ENCODE measurements at regions not wholly inside any gene's neighbourhood (a gene's known extent, or its start where the extent isn't known, plus 50 kb on each side); places are given as distances from the start of the nearest gene placed in this dataset.
"Not testable (repeated sequence)": the region's sequence is repeated elsewhere in the genome, so short reads cannot be mapped to it uniquely, and the experiment has no call there.

DNA sequence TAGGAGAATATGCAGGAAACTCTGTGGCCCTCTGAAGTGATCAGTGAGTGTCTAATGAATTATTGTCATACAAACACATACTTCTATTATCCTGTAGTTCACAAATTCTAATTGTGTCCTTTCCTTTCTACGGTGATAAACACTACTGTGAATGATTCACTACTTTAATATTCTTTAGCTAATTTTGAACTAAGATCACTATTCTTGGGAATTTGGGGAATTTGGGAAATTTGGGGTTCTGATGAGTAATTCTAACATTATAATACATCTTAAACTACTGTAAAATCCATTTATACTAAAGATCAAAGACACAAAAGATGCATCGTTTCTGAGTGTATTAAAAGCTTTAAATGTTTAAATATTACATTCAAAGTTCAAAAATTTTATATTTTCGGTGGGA lies 1287.2 kb upstream of the CITED2 start:
- H3K27ac ChIP-seq = no peak overlapping the region
- TF ChIP-seq, protein P1, sequence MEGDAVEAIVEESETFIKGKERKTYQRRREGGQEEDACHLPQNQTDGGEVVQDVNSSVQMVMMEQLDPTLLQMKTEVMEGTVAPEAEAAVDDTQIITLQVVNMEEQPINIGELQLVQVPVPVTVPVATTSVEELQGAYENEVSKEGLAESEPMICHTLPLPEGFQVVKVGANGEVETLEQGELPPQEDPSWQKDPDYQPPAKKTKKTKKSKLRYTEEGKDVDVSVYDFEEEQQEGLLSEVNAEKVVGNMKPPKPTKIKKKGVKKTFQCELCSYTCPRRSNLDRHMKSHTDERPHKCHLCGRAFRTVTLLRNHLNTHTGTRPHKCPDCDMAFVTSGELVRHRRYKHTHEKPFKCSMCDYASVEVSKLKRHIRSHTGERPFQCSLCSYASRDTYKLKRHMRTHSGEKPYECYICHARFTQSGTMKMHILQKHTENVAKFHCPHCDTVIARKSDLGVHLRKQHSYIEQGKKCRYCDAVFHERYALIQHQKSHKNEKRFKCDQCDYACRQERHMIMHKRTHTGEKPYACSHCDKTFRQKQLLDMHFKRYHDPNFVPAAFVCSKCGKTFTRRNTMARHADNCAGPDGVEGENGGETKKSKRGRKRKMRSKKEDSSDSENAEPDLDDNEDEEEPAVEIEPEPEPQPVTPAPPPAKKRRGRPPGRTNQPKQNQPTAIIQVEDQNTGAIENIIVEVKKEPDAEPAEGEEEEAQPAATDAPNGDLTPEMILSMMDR (IDR thresholded peaks at IDR 0.05) = no peak
- TF ChIP-seq ZFX (IDR thresholded peaks at IDR 0.05; ENCODE audit: borderline replicate concordance) = no peak

DNA sequence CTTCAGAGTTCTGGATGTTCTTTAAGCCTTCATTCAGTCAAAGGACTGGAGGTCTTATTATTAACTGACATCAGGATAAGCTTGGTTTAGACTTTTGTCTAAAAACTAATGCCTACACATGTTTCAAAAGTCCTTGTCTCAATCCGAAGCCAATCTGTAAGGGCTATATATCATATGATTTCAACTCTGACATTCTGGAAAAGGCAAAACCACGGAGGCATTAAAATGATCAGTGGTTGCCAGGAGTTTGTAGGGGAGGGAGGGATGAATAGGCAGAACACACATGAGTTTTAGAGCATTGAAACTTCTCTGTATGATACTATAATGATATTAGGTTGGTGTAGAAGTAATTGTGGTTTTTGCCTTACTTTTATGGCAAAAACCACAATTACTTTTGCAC lies 1285.8 kb upstream of the CITED2 start:
- no peak overlapping the region for H3K27ac ChIP-seq
- TF ChIP-seq ZFX (IDR thresholded peaks at IDR 0.05; ENCODE audit: borderline replicate concordance) = no peak
- TF ChIP-seq, protein P1 (IDR thresholded peaks at IDR 0.05) = no peak

DNA sequence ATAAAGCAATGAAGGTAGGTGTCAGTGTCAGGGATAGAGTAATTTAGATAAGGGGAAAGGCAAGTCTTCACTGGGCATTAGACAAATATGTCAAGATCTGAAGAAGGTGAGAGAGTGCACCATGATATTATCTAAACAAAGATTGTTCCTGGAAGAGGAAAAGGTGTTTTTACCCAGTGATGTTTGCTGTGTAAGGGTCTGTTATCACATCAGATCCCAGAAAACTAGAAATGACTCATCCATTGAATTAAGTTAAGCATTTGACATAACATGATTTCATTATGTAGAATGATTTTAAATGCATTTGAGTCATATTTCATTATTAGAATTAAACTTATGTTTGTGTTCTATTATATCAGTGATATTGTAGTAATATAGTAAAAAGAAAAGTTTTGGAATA lies 1279.5 kb upstream of the CITED2 start:
- no peak overlapping the region for H3K27ac ChIP-seq
- TF ChIP-seq ZFX (IDR thresholded peaks at IDR 0.05; ENCODE audit: borderline replicate concordance) = no peak
- TF ChIP-seq, protein P1 (IDR thresholded peaks at IDR 0.05) = no peak

DNA sequence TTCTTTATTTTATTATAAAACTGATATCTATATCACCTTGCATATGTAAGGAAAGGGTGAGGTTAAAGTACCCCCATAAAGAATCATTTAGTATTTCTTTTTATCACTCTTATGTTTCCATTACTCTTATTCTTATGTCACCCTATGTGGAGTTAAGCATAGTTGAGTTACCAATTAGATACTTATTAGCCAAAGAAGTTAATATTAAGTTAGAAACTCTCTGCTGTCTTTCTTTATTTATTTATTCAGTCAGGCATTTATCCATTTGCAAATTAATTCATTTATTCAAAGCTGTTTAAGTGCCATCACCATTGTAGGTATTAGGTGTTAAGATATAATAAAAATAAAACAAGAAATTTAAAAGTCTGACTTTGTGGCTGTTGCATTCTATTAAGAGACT lies 1279.1 kb upstream of the CITED2 start:
- TF ChIP-seq ZFX (IDR thresholded peaks at IDR 0.05; ENCODE audit: borderline replicate concordance) = no peak
- TF ChIP-seq, protein P1 (IDR thresholded peaks at IDR 0.05) = no peak
- no peak overlapping the region for H3K27ac ChIP-seq

DNA sequence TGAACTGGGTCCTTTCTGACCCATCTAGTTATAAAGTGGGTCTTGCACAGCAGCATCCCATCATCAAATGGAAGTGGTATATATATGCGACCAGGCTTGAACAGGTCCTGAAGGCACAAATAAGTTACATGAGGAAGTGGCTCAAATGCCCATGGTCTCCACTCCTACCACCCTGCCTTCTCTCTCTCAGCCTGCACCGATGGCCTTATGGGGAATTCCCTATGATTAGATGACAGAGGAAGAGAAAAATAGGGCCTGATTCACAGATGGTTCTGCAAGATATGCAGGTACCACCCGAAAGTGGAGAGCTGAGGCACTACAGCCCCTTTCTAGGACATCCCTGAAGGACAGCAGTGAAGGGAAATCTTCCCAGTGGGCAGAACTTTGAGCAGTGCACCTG lies 1275.1 kb upstream of the CITED2 start:
- not testable (repeated sequence) for H3K27ac ChIP-seq

DNA sequence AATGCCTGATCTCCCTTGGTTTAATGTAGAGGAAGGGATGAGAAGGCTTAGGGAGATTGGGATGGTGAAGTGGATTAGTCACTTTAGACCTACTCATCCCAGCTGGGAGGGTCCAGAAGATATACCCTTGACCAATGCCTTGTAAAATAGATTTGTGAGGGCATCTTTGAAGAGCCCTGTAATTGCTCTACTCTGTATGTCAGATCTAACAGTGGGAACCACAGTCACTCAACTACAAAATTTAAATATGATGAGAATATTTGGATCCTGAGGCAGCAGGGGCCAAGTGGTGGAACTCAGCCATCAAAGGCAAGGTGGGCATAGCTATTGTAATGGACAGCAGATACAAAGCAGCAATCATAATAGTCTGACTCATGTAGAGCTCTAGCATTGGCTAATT lies 1272.9 kb upstream of the CITED2 start:
- not testable (repeated sequence) for H3K27ac ChIP-seq

DNA sequence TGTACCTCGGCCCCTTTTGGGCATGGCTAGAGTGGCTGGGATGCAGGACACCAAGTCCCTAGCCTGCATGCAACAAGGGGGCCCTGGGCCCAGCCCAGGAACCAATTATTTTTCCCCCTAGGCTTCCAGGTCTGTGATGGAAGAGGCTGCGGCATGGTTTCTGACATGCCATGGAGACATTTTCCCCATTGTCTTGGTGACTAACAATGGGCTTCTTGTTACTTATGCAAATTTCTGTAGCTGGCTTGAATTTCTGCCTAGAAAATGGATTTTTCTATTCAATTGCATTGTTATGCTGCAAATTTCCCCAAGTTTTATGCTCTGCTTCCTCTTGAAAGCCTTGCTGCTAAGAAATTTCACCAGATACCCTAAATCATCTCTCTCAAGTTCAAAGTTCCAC lies 1269.6 kb upstream of the CITED2 start:
- TF ChIP-seq ZFX (IDR thresholded peaks at IDR 0.05; ENCODE audit: borderline replicate concordance) = no peak
- H3K27ac ChIP-seq = no peak overlapping the region

DNA sequence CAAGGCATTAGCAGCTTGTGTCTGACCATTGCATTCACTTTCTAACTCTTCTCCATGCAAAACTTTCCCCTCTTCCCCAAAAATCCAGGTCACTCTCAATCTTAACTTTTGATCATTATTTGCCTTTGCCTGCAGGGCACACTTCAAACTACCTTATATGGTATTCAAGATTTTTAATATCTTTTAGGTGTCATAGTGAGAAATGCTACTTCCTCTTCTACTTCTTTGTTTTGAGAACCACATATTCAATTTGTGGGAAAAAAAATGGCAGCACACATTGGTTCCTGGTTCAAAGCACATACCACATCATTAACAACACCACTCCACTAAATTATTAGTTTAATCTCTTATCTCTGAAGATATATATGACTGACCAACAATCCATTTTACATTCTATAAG lies 1267.0 kb upstream of the CITED2 start:
- TF ChIP-seq, protein P1 (IDR thresholded peaks at IDR 0.05) = no peak
- TF ChIP-seq ZFX (IDR thresholded peaks at IDR 0.05; ENCODE audit: borderline replicate concordance) = no peak
- H3K27ac ChIP-seq = no peak overlapping the region

DNA sequence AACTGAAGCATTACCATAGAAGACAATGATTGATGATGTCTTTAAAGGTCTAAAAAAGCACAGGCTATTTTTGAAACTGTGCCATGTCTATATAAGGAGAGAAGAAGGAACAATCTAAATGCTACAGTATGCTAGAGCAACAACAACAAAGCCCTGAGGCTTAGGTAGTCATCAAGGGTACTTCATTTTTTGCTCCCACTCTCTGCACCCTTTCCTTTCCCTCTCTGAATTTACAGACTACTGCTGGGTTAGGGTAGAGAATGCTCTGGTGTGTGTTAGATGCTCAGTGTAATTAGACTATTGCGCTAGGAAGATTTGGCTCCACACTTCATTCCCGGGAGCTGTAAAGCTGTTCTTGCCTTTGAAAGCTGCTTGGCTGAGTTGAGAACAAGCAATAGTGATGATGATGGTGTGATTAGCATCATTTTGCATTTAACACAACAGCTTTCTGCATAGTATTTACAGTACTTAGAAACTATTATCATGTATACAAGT lies 1262.5 kb upstream of the CITED2 start:
- TF ChIP-seq ZFX (IDR thresholded peaks at IDR 0.05; ENCODE audit: borderline replicate concordance) = no peak
- TF ChIP-seq, protein P1 (IDR thresholded peaks at IDR 0.05) = no peak

More for the DNA sequence above, 1262.5 kb upstream of the CITED2 start:
- no peak overlapping the region for H3K27ac ChIP-seq
